A673 (cell line): ENCODE measurements at regions not wholly inside any gene's neighbourhood (a gene's known extent, or its start where the extent isn't known, plus 50 kb on each side); places are given as distances from the start of the nearest gene placed in this dataset.

ENCODE experiments used
- BruUV-seq: library from RNA; stranded (reverse); fragments of 400-500 nt; replicated peaks from 2 replicates; lab custom pipeline; 2021; lab: Mats Ljungman, UMichigan
- CTCF ChIA-PET: fragments of 300-600 bp; sonication (Branson Sonifier 250); formaldehyde crosslinking; loops from one replicate; lab custom pipeline; 2022; ENCODE audit warnings: antibody characterized with exemption; lab: Charles Lee
- POLR2A ChIA-PET: fragments of 300-600 bp; sonication (Branson Sonifier 250); formaldehyde crosslinking; loops from one replicate; lab custom pipeline; 2022; ENCODE audit warnings: antibody characterized with exemption; ENCODE audit not compliant: low non-redundant PET; lab: Charles Lee
- DNase-seq: peaks from one replicate; pipeline ENCODE4 v3.0.0-alpha.2; 2015; ENCODE audit warnings: low spot score
- H3K27ac ChIP-seq: fragments of 200-600 bp; sonication (generic); 2 replicates; pipeline ENCODE4 v1.5.1; 2016; ENCODE audit warnings: mixed run types, low read depth, mild to moderate bottlenecking, mixed read lengths, antibody characterized with exemption, low read length; ENCODE audit not compliant: poor library complexity, severe bottlenecking
- H3K27me3 ChIP-seq: fragments of 200-600 bp; sonication (generic); replicated peaks from 2 replicates; pipeline ENCODE4 v1.6.1; 2017; ENCODE audit warnings: mixed run types, low read depth, mild to moderate bottlenecking, mixed read lengths, antibody characterized with exemption, low read length; ENCODE audit not compliant: insufficient read depth, poor library complexity
- H3K36me3 ChIP-seq: fragments of 200-600 bp; sonication (generic); 2 replicates; pipeline ENCODE4 v1.6.1; 2016; ENCODE audit warnings: mixed run types, mild to moderate bottlenecking, mixed read lengths, antibody characterized with exemption, low read length; ENCODE audit not compliant: insufficient read depth, poor library complexity, severe bottlenecking
- H3K4me1 ChIP-seq: fragments of 200-600 bp; sonication (generic); 2 replicates; pipeline ENCODE4 v1.6.1; 2017; ENCODE audit warnings: mixed run types, mild to moderate bottlenecking, mixed read lengths, antibody characterized with exemption, low read length; ENCODE audit not compliant: insufficient read depth, poor library complexity, severe bottlenecking
- H3K4me3 ChIP-seq: fragments of 200-600 bp; sonication (generic); 2 replicates; pipeline ENCODE4 v1.5.1; 2016; ENCODE audit warnings: low read depth, mixed run types, mild to moderate bottlenecking, mixed read lengths, low read length; ENCODE audit not compliant: poor library complexity, severe bottlenecking
- H3K9me3 ChIP-seq: fragments of 200-600 bp; sonication (generic); 2 replicates; pipeline ENCODE4 v1.6.1; 2016; ENCODE audit warnings: mixed run types, low read depth, mild to moderate bottlenecking, mixed read lengths, antibody characterized with exemption, low read length; ENCODE audit not compliant: poor library complexity, severe bottlenecking
- CTCF ChIP-seq: fragments of 300-800, 200-600 bp; sonication (generic); conservative IDR thresholded peaks from 2 replicates; pipeline ENCODE4 v1.5.1; 2017; ENCODE audit warnings: low read depth, mild to moderate bottlenecking, antibody characterized with exemption, low read length, moderate library complexity, mixed read lengths
- EZH2 ChIP-seq: fragments of 200-600 bp; sonication (generic); IDR thresholded peaks from 2 replicates; pipeline ENCODE4 v1.6.1; 2017; ENCODE audit warnings: borderline replicate concordance, low read depth, mild to moderate bottlenecking, mixed read lengths, antibody characterized with exemption, low read length; ENCODE audit not compliant: poor library complexity, severe bottlenecking
- intact Hi-C: fragments of 100-400 bp; cut with micrococcal nuclease; formaldehyde crosslinking; loops from one replicate; pipeline ENCODE4 v1.10.0; 2022; ENCODE audit not compliant: unreplicated experiment

GRCh38 chr2:16261791-16262190 is 321.4 kb downstream of the MYCN start:
- no peaks in the 10 kb centered on the region for H3K36me3 ChIP-seq
- H3K4me1 ChIP-seq: no peaks in the 10 kb centered on the region
- TF ChIP-seq CTCF (no peak), EZH2 (no peak)
- POLR2A ChIA-PET: no interaction called here
- intact Hi-C loops: no loop called here
- no peak for DNase-seq
- peaks cover 15% of the 10 kb centered on the region for H3K27me3 ChIP-seq
- no peak overlapping the region for H3K4me3 ChIP-seq
- H3K9me3 ChIP-seq: no peaks in the 10 kb centered on the region
- H3K27ac ChIP-seq: no peak overlapping the region
- BruUV-seq: no TSS peak
- CTCF ChIA-PET: no interaction called here

- H3K27me3 ChIP-seq: peaks cover 17% of the 10 kb centered on the region
- no peaks in the 10 kb centered on the region for H3K9me3 ChIP-seq
- no peak for DNase-seq
- no peaks in the 10 kb centered on the region for H3K36me3 ChIP-seq
- ChIA-PET CTCF (no interaction called here), POLR2A (no interaction called here)
- intact Hi-C loops: no loop called here
- H3K27ac ChIP-seq: no peak overlapping the region
- no peaks in the 10 kb centered on the region for H3K4me1 ChIP-seq
- no peak for TF ChIP-seq EZH2
- BruUV-seq: no TSS peak
- H3K4me3 ChIP-seq: no peak overlapping the region
Measured at GRCh38 chr2:16261071-16261470, 320.7 kb downstream of the MYCN start.

GRCh38 chr2:16260041-16260830 is 319.9 kb downstream of the MYCN start:
- POLR2A ChIA-PET: no interaction called here
- H3K4me3 ChIP-seq: no peak overlapping the region
- TF ChIP-seq CTCF (no peak), EZH2 (no peak)
- no peaks in the 10 kb centered on the region for H3K4me1 ChIP-seq
- intact Hi-C loops: no loop called here
- H3K27me3 ChIP-seq: peaks cover 22% of the 10 kb centered on the region
- no peaks in the 10 kb centered on the region for H3K36me3 ChIP-seq
- no peaks in the 10 kb centered on the region for H3K9me3 ChIP-seq
- BruUV-seq: no TSS peak
- H3K27ac ChIP-seq: no peak overlapping the region
- no peak for DNase-seq
- CTCF ChIA-PET: no interaction called here

GRCh38 chr2:16259010-16259409 is 318.7 kb downstream of the MYCN start:
- Histone ChIP-seq H3K4me1 (no peaks in the 10 kb centered on the region), H3K9me3 (no peaks in the 10 kb centered on the region), H3K36me3 (no peaks in the 10 kb centered on the region), H3K27me3 (peaks cover 22% of the 10 kb centered on the region), H3K4me3 (no peak overlapping the region), H3K27ac (no peak overlapping the region)
- intact Hi-C loops: no loop called here
- ChIA-PET CTCF (no interaction called here), POLR2A (no interaction called here)
- DNase-seq: no peak
- no TSS peak for BruUV-seq
- TF ChIP-seq CTCF (no peak), EZH2 (no peak)
